Nephron progenitor cell (in vitro differentiated cells): ENCODE measurements at regions not wholly inside any gene's neighbourhood (a gene's known extent, or its start where the extent isn't known, plus 50 kb on each side); places are given as distances from the start of the nearest gene placed in this dataset.

Experiments used
- DNase-seq: peaks from one replicate; pipeline ENCODE4 v3.0.0; 2021
- H3K27ac Mint-ChIP-seq: 2 replicates; pipeline ENCODE4 v1.8.0; 2021; ENCODE audit warnings: mild to moderate bottlenecking, moderate library complexity, mixed read lengths
- H3K27me3 Mint-ChIP-seq: 2 replicates; pipeline ENCODE4 v1.8.0; 2021; ENCODE audit warnings: mild to moderate bottlenecking, low read depth, mixed read lengths; ENCODE audit not compliant: poor library complexity
- H3K36me3 Mint-ChIP-seq: 2 replicates; pipeline ENCODE4 v1.8.0; 2021; ENCODE audit warnings: low read depth, mixed read lengths
- H3K4me1 Mint-ChIP-seq: 2 replicates; pipeline ENCODE4 v1.8.0; 2021; ENCODE audit warnings: mixed read lengths
- H3K4me3 Mint-ChIP-seq: 2 replicates; pipeline ENCODE4 v1.8.0; 2021; ENCODE audit warnings: mild to moderate bottlenecking, moderate library complexity, mixed read lengths
- H3K9me3 Mint-ChIP-seq: 2 replicates; pipeline ENCODE4 v1.8.0; 2021; ENCODE audit warnings: mild to moderate bottlenecking, moderate library complexity, mixed read lengths
- CTCF ChIP-seq: fragments of 200-600 bp; sonication (generic); IDR thresholded peaks from 2 replicates; pipeline ENCODE4 v1.5.0; 2021; ENCODE audit warnings: antibody characterized with exemption

- H3K9me3 Mint-ChIP-seq = no peaks in the 10 kb centered on the region
- no peak for DNase-seq
- peaks cover 3% of the 10 kb centered on the region for H3K27me3 Mint-ChIP-seq
- no peak overlapping the region for H3K27ac Mint-ChIP-seq
- no peaks in the 10 kb centered on the region for H3K4me1 Mint-ChIP-seq
- no peak overlapping the region for H3K4me3 Mint-ChIP-seq
- TF ChIP-seq CTCF = no peak
- H3K36me3 Mint-ChIP-seq = no peaks in the 10 kb centered on the region
These were observed 457.1 kb upstream of the ROBO2 start for GRCh38 chr3:76582632-76583378.

- peak; percentile 73 for TF ChIP-seq CTCF
- H3K9me3 Mint-ChIP-seq = no peaks in the 10 kb centered on the region
- no peak for DNase-seq
- peaks cover 3% of the 10 kb centered on the region for H3K27me3 Mint-ChIP-seq
- H3K4me1 Mint-ChIP-seq = no peaks in the 10 kb centered on the region
- H3K4me3 Mint-ChIP-seq = no peak overlapping the region
- H3K36me3 Mint-ChIP-seq = no peaks in the 10 kb centered on the region
- H3K27ac Mint-ChIP-seq = no peak overlapping the region
These were observed 454.0 kb upstream of the ROBO2 start for GRCh38 chr3:76585794-76586392.

- no peak for TF ChIP-seq CTCF
- Mint-ChIP-seq H3K4me1 (no peaks in the 10 kb centered on the region), H3K4me3 (no peak overlapping the region), H3K36me3 (no peaks in the 10 kb centered on the region), H3K27me3 (peaks cover 3% of the 10 kb centered on the region), H3K27ac (no peak overlapping the region), H3K9me3 (no peaks in the 10 kb centered on the region)
- no peak for DNase-seq
These were observed 453.4 kb upstream of the ROBO2 start for GRCh38 chr3:76586471-76586870.

- TF ChIP-seq CTCF = no peak
- no peak overlapping the region for H3K27ac Mint-ChIP-seq
- H3K36me3 Mint-ChIP-seq = no peaks in the 10 kb centered on the region
- peaks cover 8% of the 10 kb centered on the region for H3K4me1 Mint-ChIP-seq
- no peak overlapping the region for H3K4me3 Mint-ChIP-seq
- DNase-seq = no peak
- H3K27me3 Mint-ChIP-seq = peaks cover 4% of the 10 kb centered on the region
- H3K9me3 Mint-ChIP-seq = peaks cover 5% of the 10 kb centered on the region
These were observed 429.7 kb upstream of the ROBO2 start for GRCh38 chr3:76610150-76610549.

GRCh38 chr3:76615719-76616118 lies 424.2 kb upstream of the ROBO2 start:
- H3K27me3 Mint-ChIP-seq = no peaks in the 10 kb centered on the region
- H3K4me3 Mint-ChIP-seq = no peak overlapping the region
- no peaks in the 10 kb centered on the region for H3K36me3 Mint-ChIP-seq
- no peak overlapping the region for H3K27ac Mint-ChIP-seq
- H3K4me1 Mint-ChIP-seq = peaks cover 4% of the 10 kb centered on the region
- DNase-seq = no peak
- no peak for TF ChIP-seq CTCF
- H3K9me3 Mint-ChIP-seq = peaks cover 3% of the 10 kb centered on the region

GRCh38 chr3:76624164-76624563 lies 415.7 kb upstream of the ROBO2 start:
- Mint-ChIP-seq H3K4me1 (peaks cover 11% of the 10 kb centered on the region), H3K36me3 (no peaks in the 10 kb centered on the region), H3K4me3 (no peak overlapping the region), H3K27me3 (no peaks in the 10 kb centered on the region), H3K27ac (no peak overlapping the region), H3K9me3 (peaks cover 3% of the 10 kb centered on the region)
- DNase-seq = no peak
- no peak for TF ChIP-seq CTCF
